GM19238 (cell line): ENCODE measurements at regions not wholly inside any gene's neighbourhood (a gene's known extent, or its start where the extent isn't known, plus 50 kb on each side); places are given as distances from the start of the nearest gene placed in this dataset.

Experiments
- DNase-seq: peaks from one replicate; pipeline ENCODE4 v3.0.0; 2011; ENCODE audit warnings: low spot score; ENCODE audit not compliant: insufficient read length

DNA sequence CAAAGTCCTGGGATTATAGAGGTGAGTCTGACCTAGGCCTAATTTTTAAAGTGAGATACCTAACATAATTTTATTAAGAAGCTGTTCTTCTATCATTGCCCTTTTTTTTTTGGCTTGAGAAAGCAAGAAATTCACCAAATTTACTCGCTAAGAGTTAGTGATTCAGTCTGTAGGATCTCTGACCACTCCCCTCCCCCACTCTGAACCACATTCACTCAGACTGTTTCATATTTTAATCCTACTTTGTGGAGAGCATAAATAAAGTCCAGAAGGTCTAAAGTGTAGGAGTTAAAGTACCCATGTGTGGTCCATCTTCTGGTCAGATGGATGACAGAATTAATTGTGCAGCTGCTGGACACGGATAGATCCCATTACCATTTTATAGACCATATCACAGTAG, 115.8 kb upstream of the MGAT5 start:
- no peak for DNase-seq

DNA sequence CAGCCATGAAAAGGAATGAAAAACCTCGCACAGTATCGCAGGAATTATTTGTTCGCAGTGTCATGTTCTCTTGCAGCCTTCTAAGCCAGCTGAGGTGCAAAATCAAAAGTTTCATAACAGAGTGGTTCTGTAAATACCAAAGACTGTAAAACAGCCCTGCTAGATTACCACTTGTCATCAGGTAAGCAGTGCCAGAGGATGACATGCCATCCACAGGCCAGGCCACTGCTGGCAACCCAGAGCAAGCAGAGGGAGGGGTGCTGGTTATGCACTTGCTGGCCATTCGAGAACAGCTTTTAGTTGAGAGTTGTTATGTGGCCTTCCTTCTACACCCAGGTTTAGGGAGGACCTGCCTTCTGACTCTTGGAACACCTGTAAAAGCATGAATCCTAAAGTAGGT, 114.3 kb upstream of the MGAT5 start:
- no peak for DNase-seq

DNA sequence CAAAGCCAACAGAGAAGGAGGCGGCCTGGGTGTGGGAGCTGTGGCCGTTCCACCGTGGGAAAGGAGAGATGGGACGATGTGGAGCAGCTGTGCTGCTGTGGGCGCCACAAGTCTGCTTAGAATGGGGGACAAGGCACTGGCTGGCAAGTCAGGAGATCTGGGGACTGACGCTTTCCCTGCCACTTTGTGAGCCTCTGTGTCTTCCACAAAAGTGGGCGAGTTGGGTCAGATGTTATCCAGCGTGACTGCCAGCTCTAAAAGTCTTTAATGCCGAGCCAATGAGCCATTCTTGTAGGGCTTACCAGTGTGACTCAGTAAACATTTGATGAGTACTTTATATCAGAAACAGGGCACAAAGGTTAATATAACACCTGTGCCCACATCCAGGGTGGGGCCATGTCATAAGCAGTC, 113.6 kb upstream of the MGAT5 start:
- DNase-seq = no peak

DNA sequence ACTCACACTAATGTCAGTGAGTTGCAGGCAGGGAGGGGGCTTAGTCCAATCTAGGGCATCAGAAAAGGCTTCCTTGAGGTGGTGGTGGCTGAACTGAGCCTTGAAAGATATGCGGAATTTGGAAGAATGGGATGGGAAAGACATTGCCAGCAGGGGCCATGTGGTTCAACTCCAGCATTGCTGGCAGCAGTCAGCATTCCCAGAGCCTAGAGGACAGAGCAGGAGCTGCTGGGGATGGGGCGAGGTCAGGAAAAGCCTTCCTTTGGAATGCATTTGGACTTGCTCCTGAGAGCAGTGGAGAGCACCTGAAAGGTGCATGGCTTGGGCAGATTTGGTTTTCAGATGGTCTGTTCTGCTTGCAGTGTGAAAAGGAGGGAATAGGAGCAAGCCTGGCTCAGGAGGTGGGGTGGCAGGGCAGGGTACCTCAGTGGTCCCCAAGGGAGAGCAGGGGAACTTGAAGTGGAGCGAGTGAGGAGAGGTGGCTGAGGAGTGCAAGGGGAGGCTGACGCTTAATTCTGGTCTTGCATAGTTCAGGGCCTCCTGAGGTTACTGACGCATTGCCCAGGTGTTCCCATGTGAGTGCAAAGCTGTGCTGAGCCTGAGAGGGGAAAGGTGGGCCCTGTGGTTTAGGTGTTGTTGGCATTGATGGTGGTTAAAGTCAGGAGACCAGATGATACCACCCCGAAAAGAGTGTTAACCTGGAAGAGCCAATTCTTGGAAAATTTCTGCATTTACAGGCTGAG, 112.1 kb upstream of the MGAT5 start:
- no peak for DNase-seq

DNA sequence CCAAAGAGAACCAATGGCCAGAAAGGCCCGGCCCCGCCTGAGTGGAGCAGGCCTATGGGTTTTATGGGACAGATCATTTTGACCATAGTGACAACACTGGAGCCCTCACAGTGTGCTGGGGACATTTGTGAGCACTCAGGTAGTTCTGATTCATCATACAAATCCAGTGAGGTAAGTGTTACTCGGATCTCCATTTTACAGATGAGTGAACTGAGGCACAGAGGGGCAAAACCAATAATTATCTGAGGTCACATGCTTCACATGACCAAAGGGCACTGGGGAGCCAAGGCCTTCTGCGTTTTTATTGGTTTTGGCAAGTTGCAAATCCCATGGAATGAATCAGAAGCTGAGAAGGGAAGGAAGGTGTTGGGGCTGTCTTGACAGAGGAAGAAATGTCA, 111.5 kb upstream of the MGAT5 start:
- no peak for DNase-seq

DNA sequence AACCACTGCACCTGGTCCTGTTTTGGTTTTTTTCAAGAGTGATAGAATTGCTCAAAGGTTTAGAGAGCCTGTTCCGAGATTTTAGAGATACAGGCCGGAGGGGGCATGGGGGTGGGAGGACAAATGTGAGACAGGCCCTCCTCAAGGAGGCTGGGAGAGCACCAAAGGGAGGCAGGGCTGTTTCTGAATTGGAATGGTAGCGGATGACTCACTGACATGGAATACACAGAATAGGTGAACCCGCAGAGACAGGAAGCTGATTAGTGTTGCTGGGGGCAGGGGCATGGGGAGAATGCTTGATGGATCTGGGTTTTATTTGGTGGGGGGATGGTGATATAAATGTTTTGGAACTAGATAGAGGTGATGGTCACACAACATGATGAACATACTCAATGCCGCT, 111.0 kb upstream of the MGAT5 start:
- DNase-seq = no peak

DNA sequence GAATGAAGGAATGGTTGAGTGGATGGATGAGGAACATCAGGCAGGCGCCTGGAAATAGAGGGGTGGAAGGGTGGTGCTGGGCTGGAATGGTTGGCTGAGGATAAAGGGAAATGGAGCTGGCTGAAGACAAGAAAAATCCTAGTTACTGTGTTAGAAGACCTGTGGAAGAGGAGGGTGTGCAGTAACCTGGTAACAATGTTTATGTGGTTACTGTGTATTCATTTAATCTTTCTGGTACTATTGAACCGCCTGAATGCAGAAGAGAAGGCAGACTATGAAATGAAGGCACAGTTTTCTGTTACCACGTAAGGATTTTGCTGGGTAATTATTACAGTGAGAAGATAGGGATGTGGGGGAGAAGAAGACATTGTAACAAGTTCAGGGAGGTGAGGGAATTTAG, 110.3 kb upstream of the MGAT5 start:
- no peak for DNase-seq

DNA sequence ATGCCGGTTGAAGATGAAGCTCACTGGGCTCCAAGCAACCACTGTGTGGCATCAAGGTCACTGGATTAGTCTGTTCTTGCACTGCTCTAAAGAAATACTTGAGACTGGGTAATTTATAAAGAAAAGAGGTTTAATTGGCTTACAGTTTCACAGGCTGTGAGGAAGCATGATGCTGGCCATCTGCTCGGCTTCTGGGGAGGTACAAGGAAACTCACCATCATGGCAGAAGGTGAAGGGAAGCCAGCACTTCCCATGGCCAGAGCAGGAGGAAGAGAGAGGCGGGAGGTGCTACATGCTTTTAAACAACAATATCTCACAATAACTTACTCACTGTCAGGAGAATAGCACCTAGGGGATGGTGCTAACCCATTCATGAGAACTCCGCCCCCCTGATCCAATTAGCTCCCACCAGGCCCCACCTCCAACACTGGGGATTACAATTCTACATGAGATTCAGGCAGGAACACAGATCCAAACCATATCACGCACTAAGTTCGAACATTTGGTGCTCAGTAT, 109.7 kb upstream of the MGAT5 start:
- no peak for DNase-seq

DNA sequence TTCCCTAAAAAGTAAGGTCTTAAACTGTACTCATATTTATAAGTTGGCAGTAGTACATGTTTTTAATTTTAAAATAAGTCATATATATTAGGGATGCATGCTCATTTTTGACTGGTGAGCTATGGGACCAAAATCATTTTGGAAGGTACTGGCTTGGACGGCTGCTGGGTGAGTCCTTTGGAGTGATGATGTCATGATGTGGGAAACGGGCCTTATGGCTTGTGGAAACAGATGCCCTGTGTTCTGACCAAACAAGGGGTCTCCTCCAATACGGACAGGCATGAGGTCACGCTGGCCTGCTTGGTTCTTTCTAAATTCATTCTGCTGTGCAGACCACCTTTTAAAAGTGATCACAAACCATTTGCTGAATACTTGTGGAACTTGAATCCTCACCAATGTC, 109.2 kb upstream of the MGAT5 start:
- no peak for DNase-seq

DNA sequence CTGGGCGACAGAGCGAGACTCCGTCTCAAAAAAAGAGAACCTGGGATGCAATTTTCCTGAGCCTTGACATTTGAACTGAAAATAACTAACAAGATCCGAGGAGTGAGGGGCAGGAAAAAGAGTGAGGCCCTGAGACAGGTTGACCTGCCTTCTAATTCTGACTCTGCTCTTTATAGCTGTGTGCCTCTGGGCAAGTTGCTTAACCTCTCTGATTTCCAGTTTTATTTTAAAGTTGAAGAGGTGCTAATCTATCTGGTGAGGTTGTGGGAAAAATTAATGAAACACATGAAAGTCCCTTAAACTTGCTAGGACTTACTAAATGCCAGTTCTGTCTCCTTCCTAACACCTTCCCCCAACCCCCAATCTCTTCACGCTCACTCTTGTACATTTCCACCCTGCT, 108.4 kb upstream of the MGAT5 start:
- DNase-seq = no peak

DNA sequence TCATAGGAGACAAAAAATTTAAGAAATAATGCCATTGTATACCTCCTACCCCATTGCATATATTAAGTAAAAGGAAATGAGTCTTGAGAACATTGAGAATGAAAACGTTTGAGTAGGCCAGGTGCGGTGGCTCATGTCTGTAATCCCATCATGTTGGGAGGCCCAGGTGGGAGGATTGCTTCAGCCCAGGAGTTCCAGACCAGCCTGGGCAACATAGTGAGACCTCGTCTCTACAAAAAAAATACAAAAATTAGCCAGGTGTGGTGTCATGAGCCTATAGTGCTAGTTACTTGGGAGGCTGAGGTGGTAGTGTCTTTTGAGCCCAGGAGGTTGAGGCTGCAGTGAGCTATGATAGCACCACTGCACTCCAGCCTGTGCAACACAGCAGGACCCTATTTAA, 107.7 kb upstream of the MGAT5 start:
- DNase-seq = no peak

DNA sequence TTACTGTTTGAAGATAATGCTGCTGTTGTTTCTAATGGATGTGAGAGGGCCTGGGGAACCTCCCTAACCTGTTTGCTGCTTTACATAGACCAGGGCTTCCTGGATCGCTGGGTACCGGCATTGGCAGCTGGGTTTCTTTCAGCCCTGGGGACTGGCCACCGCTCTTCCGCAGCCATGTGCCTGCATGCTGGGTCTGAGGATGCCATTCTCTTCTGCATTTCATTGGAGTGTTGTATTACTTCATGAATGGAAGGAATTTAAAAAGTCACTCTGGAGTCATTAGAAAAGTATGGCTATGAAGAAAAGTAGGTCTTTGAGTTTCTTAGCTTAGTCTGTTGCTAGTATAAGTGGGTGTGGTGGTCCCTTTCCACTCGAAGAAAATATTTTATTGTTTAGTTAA, 107.3 kb upstream of the MGAT5 start:
- DNase-seq = no peak

DNA sequence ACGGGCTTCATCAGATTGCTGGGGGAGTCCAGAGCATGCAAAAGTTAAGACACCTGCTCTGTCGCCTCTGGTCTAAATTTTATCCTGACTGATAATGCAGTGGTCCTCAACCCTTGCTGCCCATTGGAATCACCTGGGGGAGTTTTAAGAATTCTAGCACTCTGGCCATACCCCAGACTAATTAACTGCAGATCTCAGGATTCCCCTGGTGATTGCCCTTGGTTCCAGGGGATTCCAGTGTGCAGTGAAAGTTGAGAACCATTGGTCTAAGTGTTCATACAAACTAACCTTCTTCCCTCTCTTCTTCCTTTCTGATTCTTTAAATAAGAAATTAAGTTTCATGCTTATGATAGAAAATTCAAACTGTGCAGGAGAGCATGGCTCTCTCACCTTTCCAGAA, 105.7 kb upstream of the MGAT5 start:
- no peak for DNase-seq

DNA sequence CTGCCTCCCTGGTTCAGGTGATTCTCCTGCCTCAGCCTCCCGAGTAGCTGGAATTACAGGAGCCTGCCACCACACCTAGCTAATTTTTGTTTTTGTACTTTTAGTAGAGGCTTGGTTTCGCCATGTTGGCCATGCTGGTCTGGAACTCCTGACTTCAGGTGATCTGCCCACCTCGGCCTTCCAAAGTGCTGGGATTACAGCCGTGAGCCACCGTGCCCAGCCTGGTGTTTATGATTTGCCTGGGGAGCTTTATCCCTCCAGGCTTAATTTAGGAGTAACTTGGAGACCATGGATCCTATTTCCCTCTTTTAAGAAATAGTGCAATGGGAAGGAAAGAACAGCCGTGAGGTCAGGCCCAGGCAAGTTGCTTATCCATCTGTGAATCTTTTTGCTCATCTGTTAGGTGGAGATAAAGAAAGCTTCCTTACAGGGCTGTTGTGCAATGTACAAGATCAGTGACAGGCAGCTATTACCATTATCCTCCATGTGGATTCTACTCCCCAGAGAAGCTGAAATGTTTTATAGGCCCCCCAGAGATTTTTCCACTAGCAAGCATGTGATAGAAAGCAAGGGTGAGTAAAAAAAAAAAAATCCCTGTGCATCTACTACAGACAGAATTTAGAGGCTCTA, 104.9 kb upstream of the MGAT5 start:
- DNase-seq = no peak

DNA sequence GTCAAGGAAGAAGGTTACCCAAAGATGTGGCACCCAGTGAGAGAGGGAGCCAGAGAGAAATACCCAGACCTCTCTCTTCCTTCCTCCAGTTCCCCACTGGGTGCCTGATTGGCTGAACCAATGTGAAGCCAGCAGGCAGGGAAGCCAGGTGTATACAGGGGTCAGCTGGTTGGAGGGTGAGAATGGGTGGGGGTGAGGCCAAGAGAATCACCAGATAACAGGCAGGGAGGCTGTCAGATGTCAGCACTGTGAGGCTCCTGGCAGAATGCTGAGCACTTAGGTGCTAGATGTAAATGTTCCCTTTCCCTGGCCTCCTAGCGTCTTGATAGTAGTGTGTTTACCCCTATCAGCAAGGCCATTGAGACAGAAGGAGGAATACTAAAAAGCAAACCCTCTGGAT, 104.0 kb upstream of the MGAT5 start:
- no peak for DNase-seq

DNA sequence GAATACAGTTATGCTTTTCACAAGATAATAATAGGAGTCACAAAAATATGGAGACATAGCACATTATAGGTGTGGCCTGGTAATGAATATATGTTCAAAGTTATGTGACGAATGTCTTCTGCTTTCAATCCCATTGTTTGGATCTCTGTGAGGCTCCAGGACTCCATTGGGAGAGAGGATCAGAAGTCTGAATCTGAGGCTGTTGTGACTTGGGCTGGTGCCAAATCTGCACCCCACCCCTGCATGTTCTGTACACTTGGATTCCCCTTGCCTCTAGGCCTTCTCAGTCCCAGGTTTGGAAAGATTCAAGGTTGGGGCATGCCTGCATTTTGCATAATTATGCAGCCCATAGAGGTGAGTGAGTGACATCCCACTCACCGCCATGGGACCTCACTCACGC, 103.1 kb upstream of the MGAT5 start:
- no peak for DNase-seq

DNA sequence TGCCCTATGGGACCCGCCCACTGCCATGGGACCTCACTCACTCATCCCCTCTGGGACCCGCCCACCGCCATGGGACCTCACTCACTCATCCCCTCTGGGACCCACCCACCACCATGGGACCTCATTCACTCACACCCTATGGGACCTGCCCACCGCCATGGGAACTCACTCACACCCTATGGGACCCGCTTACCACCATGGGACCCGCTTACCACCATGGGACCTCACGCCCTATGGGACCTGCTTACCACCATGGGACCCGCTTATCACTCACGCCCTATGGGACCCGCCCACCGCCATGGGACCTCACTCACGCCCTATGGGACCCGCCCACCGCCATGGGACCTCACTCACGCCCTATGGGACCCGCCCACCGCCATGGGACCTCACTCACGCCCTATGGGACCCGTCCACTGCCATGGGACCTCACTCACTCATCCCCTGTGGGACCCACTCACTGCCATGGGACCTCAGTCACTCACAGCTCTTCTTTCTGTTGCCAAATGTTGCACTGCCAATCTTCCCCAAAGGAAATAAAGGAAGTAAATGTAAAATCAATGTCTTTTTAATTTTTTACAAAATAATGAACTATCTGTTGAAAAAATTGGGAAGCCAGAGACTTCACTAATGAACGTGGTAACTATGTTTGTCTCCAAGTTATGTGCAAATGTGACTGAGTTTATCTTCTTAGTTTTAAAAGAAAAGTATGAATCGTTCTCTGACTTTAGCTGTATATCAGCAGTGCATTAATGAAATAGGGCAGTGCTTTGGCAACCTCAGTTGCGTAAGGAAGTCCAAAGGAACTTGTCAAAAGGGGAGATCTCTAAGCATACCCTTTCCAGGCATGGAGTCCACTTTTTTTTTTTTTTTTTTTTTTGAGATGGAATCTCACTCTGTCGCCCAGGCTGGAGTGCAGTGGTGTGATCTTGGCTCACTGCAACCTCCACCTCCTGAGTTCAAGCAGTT, 101.5 kb upstream of the MGAT5 start:
- no peak for DNase-seq

DNA sequence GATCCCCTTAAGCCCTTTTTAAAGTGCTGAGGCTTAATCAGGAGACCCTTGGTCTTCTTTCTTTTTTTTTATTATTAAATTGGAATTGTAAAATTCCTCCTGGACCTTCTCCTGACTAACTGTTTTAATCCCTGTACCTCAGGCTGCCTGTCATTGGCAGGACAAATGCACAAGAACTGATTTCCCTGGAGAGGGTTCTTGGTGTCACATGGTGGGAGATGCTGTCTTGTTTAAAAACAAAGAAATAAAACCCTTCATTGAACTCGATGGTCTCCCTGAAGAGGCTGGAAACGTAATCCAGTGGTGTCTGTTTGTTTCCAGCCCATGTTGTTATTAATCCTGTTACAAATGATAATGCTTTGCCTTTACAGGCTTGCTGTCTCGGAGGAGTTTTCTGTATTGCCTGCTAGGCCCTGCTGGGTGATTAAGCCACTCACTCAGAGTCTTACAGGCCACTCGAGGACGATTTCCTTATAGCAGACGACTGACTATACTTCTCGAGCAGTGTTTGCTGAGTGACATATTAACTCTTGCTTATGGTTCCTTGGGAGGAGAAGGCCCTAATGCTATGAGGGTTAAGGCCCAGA, 100.5 kb upstream of the MGAT5 start:
- no peak for DNase-seq

DNA sequence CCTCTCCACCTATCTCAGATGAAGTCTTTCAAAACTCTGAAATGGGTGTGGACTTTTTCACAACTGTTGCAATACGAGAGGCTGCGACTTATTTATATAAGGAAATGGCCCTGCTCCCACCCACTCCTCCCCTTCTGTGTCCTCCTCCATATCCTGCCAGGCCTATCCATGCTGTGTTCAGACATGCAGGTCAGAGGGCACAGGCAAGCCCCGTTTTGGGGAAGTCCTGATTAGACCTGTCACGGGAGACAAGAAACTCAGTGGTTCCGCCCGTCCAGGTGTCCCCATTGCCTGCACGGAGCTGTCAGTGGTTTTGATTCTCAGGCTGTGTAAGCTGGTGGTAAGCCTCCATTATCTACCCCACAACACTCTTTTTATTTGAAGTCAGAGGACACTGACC, 99.6 kb upstream of the MGAT5 start:
- DNase-seq = peak; percentile 17

DNA sequence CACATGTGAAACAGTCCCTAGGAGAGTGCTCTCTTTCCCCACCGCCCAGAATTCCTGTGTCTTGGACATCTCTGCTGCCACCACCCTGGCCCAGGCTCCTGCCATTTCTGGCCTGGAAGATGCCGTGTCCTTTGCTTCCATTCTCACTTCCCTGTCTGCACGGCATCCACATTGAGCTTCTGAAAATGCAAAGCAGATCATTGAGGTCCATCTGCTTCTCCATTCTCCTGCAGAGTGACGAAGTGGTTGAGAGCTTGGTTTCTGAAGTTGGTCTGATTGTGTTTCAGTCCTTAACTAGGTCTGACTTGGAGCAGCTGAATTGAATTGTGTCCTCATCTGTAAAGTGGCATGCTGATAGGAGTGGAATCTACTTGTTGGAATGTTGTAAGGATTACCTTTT, 98.7 kb upstream of the MGAT5 start:
- peak; percentile 37 for DNase-seq

DNA sequence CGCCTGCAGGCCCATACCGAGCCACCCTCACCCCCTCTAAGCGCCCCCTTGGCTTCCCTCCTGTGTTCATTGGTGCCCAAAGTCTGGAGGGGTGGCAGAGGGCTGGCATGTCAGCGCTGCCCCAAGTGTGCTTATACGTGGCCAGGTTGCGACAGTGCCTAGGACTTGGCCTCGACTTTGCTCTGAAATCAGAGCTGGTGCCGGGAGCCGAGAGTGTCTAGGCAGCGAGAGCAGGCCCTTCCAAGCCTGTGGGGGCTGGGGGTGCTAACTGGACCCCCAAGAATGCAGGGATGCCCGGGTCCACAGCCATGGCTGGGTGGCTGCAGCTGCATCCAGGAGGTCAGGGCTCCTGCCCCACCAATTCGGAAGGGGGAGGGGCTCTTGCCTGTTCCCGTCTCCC, 95.6 kb upstream of the MGAT5 start:
- DNase-seq = no peak

DNA sequence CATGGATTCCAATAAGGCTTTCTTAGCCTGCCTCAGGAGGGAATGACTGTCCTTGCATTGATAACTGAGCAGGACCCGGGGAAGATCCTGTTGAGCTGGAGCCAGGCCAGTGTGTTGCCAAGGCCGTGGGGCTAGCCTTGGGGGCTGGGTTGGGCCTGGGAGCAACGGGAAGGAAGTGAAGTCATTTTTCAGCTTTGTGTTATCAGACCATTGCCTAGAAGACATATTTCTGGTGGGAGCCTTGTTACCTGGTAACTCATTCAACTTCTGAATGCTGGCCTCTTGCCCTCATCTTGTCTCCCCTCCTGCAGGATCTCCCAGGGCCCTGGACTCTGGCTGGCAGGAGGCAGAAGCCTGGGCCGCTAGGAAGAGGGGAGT, 92.7 kb upstream of the MGAT5 start:
- DNase-seq = no peak
